Erythroblast (primary cell): ENCODE measurements at regions not wholly inside any gene's neighbourhood (a gene's known extent, or its start where the extent isn't known, plus 50 kb on each side); places are given as distances from the start of the nearest gene placed in this dataset.

Source experiments
- GATA1 ChIP-seq: IDR thresholded peaks from 2 replicates; pipeline ENCODE4 v1.6.1; 2011; ENCODE audit warnings: low read depth, mild to moderate bottlenecking, control low read depth, low read length, moderate library complexity
- POLR2A ChIP-seq: IDR thresholded peaks from 2 replicates; pipeline ENCODE4 v1.6.1; 2011; ENCODE audit warnings: mild to moderate bottlenecking, low read length

DNA sequence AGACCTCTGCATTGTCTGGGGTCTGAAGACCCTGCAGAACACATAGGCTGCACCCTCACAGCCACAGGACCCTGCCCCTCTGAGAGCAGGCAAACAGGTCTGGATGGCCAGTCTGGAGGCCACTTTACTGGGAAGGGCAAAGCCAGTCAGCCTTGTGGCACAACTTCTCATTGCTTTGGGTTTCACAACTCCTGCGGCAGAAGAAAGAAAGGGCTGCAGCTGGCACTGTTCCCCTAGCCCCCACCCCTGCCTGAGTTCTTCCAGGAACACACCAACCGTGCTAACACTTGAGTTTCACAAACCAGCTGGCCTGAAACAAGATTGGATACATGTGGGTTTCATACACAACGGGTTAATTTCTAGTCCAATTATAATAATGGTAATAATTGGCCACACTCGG, 276.5 kb upstream of the MGAT5 start:
- no peak for TF ChIP-seq POLR2A
- no peak for TF ChIP-seq GATA1
